ENCODE measurements at regions not wholly inside any gene's neighbourhood (a gene's known extent, or its start where the extent isn't known, plus 50 kb on each side); places are given as distances from the start of the nearest gene placed in this dataset.
A peak's percentile ranks its signal among the peaks of the same experiment; 100 is the strongest.

DNA sequence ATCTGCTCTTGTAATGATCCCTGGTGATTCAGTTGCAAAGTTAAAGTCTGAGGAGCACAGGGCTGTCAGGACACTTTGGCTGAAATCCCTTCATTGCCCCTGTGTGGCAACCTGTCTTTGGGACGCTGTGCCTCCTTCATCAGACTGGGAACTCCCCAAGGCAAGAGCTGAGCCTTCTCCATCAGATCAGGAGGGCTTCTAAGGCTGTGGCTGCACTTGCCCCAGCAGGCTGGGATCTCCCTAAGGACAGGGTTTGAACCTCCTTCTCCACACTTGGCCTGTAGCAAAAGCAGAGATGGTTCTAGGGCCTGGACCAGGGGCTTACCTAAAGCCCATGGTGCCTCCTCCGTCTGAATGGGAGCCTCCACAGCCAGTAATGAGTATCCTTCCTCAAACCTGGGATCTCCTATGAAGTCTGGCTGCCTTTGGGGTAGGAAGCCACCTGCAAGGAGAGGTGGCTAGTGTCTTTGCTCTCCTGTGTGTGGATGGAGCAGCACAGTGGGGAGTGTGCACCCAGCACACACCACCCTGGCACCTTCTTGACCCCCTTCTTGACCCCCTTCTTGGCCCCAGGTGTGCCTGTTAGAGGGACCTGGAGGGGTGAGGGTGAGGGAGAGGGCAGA lies 79.0 kb upstream of the NKD1 start:
- DNase-seq, result no peak

DNA sequence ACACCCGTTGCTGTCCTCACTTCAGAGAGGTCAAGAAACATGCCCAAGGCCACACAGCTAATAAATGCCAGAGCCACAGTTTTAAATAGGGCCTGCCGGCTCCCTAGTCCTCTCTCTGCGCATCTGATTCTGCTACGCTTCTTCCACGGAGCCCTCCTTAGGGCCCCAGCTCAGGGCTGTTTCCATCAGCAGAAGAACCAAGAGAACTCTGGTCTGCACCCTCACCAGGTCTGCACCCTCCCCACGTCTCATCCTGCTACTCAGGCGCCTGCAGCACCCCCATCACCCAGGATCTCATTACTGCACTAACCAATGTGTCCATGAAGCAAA lies 79.5 kb upstream of the NKD1 start:
- no peak for DNase-seq

DNA sequence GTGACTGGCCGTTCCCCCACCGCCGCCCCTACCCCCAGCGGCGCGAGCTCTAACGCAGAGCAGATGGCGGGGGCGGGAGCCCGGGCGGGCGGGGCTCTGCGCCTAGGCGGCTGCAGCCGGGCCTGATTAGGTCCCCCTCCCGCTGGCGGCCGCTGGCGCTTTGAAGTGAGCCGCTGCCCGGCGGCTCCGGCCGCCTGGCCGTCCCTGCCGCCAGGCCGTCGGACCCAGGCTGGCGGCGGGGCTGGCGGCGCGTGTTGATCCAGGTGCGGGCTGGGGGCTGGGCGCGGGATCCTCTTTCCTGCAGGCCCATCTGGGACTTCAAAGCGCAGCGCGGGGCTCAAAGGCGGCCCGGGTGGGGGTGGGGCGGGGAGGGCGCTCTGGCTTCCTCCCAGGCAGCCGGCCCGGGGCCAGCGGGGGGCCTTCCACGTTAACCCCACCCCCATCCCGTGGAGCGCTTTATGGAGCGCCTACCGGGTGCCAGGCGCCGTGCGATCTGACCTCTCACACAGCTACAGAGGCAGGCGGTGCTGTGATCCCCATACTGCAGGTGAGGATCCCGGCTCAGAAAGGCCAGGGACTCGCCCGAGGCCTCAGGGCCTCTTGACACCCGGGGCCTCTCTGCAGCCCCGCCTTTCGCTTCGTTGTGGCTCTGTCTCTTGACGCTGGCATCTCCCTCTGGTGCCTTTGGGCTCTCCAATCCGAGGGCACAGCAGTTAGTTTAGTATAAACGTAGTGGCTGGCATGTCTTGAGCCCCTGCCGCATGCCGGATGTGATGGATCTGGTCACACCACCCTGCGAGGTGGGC lies 80.0 kb upstream of the NKD1 start:
- DNase-seq, result peak in 1 of 2 donors; percentile 19

- no peak for DNase-seq
Measured at GRCh38 chr16:50467559-50467942, 80.6 kb upstream of the NKD1 start.

DNA sequence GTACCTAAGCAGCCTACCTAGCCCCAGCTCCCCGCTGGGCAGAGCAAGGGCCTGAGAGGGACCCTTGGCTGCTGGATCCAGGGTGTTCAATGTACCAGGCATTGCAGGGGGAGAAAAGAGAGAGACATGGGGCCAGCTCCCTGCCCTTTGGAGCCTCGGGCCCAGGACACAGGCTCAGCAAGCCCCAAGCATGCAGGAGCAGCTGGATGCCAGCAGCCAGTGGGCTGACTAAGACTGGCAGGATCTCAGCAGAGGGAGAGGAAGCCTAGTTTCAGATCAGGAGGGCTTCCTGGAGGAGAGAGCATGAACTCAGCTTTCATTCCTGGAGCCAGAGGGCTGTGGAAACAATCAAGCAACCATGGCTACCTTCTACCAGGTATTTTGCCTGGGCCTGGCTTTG lies 82.0 kb upstream of the NKD1 start:
- no peak for DNase-seq

- DNase-seq, result no peak
Measured at GRCh38 chr16:50464325-50465290, 83.6 kb upstream of the NKD1 start.

GRCh38 chr16:50463581-50464324 lies 84.4 kb upstream of the NKD1 start:
- DNase-seq, result no peak

DNA sequence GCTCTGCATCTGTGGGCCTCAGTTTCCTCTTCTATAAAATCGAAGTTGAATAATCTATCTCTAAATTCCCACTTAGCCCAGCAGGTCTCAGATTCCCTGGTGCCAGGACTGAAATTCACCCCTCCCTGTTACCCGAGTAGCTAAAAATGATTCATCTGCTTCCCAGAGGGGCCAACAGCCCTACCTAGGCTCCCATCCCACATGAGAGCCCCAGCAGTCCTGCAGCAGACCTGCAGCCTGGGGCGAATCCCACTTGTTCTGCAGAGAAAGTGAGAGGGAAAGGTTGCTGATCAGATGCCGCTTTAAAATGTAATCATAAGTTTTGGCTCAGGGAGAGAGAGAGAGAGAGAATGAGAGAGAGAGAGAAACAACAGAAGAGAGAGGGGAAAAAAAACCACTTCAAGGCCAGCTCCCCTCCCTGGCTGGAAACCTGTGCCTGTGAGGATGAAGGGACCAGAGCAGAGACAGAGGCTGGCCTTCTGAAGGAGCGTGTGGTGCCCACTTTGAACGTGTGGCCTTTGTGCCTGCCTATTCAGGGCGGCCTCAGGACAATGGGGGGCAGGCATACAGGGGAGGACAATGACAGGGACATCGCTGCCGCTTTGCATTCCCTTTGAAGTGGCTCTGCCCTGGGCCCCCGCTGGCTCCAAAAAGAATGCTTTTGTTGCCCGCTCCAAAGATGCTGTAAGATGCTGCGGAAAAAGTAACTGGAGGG lies 85.2 kb upstream of the NKD1 start:
- DNase-seq, result no peak

- no peak for DNase-seq
Measured at GRCh38 chr16:50461400-50461760, 86.8 kb upstream of the NKD1 start.

GRCh38 chr16:50460538-50461399 lies 87.4 kb upstream of the NKD1 start:
- DNase-seq, result no peak

DNA sequence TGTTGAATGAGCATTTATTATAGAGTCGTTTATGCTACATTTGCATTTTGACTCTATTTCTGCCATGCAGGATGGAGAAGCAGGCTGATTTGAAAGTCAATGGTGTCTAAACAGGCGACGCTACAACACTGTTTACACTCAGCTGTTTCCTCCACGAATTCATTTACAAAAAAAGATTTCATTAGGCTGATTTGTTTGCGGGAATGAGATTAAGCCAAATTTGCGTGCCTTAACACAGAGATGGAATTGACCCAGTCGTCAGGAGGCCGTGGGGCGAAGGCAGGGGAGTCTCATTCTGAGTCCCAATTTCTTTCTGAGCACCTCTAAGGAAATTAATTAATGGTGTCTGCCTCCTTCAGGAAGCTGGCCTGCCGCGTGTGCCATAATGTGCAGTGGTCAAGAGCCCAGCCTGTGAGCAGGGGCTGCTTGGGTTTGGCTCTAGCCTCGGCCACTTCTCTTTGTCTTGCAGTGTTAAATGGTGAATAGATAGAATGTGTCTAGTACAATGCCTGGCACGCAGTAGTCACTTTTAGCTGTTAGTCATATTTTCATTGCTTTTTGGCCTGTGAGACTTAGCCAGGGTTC lies 88.6 kb upstream of the NKD1 start:
- no peak for DNase-seq

DNA sequence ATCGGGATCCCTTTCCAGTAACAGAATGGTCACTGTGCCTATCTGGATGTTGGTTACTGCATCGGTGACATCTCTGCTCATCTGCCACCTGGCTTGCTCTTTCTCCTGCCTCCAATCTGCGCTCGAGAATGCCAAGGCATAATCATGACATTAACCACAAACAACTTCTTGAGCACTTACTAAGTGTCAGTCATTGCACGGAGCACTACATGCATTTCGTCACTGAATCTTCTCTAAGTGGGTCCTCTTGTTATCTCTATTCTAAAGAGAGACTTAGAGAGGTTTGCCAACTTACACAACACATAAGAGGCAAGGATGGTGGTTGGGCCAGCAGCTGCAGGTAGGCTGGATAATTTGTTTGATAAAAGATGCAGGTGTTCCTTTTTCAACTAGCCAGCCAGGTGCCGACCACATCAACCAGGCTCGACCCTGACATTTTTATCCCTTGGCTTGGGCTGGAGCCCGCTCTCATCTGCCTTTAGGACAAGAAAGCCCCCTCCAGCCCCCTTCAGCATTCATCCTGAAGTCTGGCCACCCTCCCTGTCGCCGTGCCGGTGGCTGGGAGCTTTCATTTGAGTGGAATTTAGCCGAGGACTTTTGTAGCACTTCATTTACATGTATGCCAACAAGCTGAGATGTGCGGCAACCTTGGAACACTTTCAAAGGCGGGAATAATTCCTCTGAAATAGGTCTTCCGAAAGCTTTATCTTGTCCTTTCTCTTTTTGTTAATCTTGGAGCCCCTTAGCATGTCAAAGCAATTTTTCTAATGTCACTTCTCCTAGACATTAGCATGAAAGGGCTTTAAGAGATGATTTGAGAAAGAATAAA lies 89.3 kb upstream of the NKD1 start:
- DNase-seq, result no peak

DNA sequence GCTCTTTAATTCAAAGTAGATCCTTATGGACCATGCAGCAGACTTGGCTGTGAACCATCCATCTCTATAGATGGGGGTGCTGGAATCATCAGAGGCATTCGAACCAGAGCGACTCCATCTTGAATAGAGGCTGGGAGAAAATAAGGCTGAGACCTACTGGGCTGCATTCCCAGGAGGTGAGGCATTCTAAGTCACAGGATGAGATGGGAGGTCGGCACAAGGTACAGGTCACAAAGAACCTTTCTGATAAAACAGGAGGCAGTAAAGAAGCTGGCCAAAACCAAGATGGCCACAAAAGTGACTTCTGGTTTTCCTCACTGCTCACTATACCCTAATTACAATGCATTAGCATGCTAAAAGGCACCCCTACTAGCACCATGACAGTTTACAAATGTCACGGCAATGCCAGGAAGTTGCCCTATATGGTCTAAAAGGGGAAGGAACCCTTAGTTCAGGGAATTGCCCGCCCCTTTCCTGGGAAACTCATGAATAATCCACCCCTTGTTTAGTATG lies 89.2 kb upstream of the BRD7 start:
- DNase-seq, result no peak

DNA sequence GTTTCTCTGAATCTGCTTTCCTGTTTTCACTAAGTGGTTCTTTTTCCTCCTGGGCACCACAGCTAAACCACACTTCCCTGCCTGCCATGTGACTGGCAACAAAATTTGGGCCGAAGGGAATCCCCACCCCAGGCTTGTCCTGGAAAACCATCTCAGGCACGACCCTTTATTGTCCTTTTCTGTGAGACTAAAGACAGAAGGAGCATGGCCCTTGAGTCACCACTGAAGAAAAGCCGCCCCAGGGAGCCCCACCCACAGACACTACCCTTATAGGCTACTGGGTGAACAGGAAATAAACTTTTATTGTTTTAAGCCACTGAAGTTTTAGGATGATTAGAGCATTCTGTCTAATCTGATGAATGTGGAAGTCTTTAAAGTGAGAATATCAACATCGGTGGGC lies 88.6 kb upstream of the BRD7 start:
- DNase-seq, result no peak

- DNase-seq, result no peak
Measured at GRCh38 chr16:50455288-50455845, 86.6 kb upstream of the BRD7 start.

GRCh38 chr16:50453446-50453845 lies 84.7 kb upstream of the BRD7 start:
- DNase-seq, result no peak

GRCh38 chr16:50451951-50452508 lies 83.2 kb upstream of the BRD7 start:
- DNase-seq, result no peak

GRCh38 chr16:50450957-50451356 lies 82.2 kb upstream of the BRD7 start:
- no peak for DNase-seq

DNA sequence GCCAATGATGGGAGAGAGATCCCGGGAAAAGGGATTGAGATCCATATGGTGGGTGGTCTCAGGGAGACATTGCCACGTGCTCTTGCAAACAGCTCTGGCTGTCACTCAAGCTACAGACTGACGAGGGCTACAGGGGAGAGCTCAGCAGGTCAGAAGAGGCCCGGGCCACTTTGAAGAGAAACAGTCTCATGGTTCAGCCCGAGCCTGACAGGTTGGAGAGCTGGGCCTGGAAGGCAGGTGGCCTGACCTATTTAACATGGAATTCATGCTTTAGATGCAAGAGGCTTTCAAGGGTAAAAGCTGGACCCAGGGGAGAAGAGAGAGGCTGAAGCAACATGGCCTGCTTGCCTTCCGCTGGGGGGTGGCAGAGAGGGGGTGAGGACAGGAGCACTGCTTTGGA lies 81.0 kb upstream of the BRD7 start:
- DNase-seq, result no peak
